Panc1 (cell line): ENCODE measurements at regions not wholly inside any gene's neighbourhood (a gene's known extent, or its start where the extent isn't known, plus 50 kb on each side); places are given as distances from the start of the nearest gene placed in this dataset.

Experiments
- ATAC-seq: fragments of 200-7000 bp; cut with Tn5 transposase; 2 replicates; pipeline ENCODE4 v1.9.1; 2020; ENCODE audit warnings: mild to moderate bottlenecking, moderate library complexity
- BruUV-seq: library from RNA; stranded (reverse); fragments of 400-500 nt; replicated peaks from 2 replicates; lab custom pipeline; 2021; lab: Mats Ljungman, UMichigan
- CTCF ChIA-PET: fragments of 300-600 bp; sonication (Branson Sonifier 250); formaldehyde crosslinking; loops from one replicate; lab custom pipeline; 2022; ENCODE audit warnings: antibody characterized with exemption; lab: Charles Lee
- POLR2A ChIA-PET: fragments of 300-600 bp; sonication (Branson Sonifier 250); formaldehyde crosslinking; loops from one replicate; lab custom pipeline; 2022; ENCODE audit warnings: antibody characterized with exemption; lab: Charles Lee
- DNase-seq: peaks from one replicate; pipeline ENCODE4 v3.0.0-alpha.2; 2010; ENCODE audit warnings: low read depth, low spot score
- H3K27ac ChIP-seq: 2 replicates; pipeline ENCODE4 v1.5.1; 2011; ENCODE audit warnings: mild to moderate bottlenecking, low read length, inconsistent platforms
- H3K27me3 ChIP-seq: fragments of 200-500 bp; sonication (Bioruptor generic); 2 replicates; pipeline ENCODE4 v1.6.0; 2014; ENCODE audit warnings: low read length, inconsistent platforms; ENCODE audit not compliant: control insufficient read depth, insufficient read depth
- H3K36me3 ChIP-seq: fragments of 200-500 bp; sonication (Bioruptor generic); 2 replicates; pipeline ENCODE4 v1.5.1; 2014; ENCODE audit warnings: inconsistent platforms, mild to moderate bottlenecking, low read length, moderate library complexity; ENCODE audit not compliant: control insufficient read depth, insufficient read depth
- H3K4me1 ChIP-seq: 2 replicates; pipeline ENCODE4 v1.5.1; 2011; ENCODE audit warnings: inconsistent platforms, mild to moderate bottlenecking, low read length, moderate library complexity; ENCODE audit not compliant: control insufficient read depth, insufficient read depth
- H3K4me3 ChIP-seq, 2 experiments: 2 replicates each; pipeline ENCODE4 v1.5.1; 2011 to 2012; ENCODE audit warnings: low read depth in 2 of 2, low read length in 2 of 2, mild to moderate bottlenecking in 2 of 2, inconsistent platforms in 1 of 2, moderate library complexity in 1 of 2
- H3K9me3 ChIP-seq: fragments of 200-500 bp; sonication (Bioruptor generic); 2 replicates; pipeline ENCODE4 v1.5.1; 2014; ENCODE audit warnings: low read depth, mild to moderate bottlenecking, inconsistent platforms, low read length, moderate library complexity; ENCODE audit not compliant: control insufficient read depth, insufficient read depth
- POLR2AphosphoS5 ChIP-seq: IDR thresholded peaks from 2 replicates; pipeline ENCODE4 v1.6.1; 2012; ENCODE audit warnings: mild to moderate bottlenecking, low read depth, low read length, moderate library complexity
- SIN3A ChIP-seq: IDR thresholded peaks from 2 replicates; pipeline ENCODE4 v1.6.1; 2012; ENCODE audit warnings: low read depth, mild to moderate bottlenecking, low read length, moderate library complexity, borderline replicate concordance; ENCODE audit not compliant: insufficient read depth
- TCF7L2 ChIP-seq: IDR thresholded peaks from 2 replicates; pipeline ENCODE4 v1.6.1; 2011; ENCODE audit warnings: mild to moderate bottlenecking, low read depth, low read length, inconsistent platforms
- in situ Hi-C: cut with HindIII; loops from 2 replicates; pipeline ENCODE4 v1.10.0; 2016; ENCODE audit warnings: low sequenced_read_pairs, low pct_unique_long_range_greater_than_20kb
- intact Hi-C: fragments of 100-400 bp; cut with micrococcal nuclease; formaldehyde crosslinking; loops from one replicate; pipeline ENCODE4 v1.10.0; 2022; ENCODE audit not compliant: unreplicated experiment
- TF ChIP-seq, protein P1 (sequence below), 2 experiments: IDR thresholded peaks; 2 replicates each; pipeline ENCODE4 v1.6.1; 2011 to 2012; ENCODE audit warnings: low read depth in 2 of 2, control low read depth in 1 of 2, low read length in 1 of 2, mild to moderate bottlenecking in 1 of 2, moderate library complexity in 1 of 2; ENCODE audit not compliant: insufficient read depth in 1 of 2
- TF ChIP-seq, protein P2 (sequence below): fragments of 450-650 bp; IDR thresholded peaks from 2 replicates; pipeline ENCODE4 v1.5.1; 2017; ENCODE audit warnings: mild to moderate bottlenecking

DNA sequence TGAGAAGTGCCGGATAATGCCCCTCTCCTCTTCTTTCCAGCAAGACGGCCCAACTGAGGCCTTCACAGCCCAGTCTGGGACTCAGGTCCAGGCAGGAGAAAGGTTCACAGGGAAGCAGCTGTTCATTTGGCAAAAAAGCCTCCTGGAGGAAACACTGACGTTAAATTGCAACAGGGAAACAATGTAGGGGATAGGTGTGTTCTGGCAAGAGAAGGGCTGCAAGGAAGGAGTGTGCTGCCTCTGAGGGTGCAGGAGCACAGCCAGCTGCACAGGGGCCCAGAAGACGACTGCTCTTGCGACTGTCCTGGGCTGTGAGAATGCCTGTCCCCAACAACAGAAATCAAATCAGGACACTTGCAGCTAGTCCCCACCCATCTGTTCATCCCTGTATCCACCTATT, 70.6 kb upstream of the PMEPA1 start:
- DNase-seq (no peak), ATAC-seq (no peak)
- H3K4me3 ChIP-seq: no peak overlapping the region
- intact Hi-C loops: no loop called here
- ChIA-PET CTCF (no interaction called here), POLR2A (no interaction called here)
- TF ChIP-seq, protein P1, sequence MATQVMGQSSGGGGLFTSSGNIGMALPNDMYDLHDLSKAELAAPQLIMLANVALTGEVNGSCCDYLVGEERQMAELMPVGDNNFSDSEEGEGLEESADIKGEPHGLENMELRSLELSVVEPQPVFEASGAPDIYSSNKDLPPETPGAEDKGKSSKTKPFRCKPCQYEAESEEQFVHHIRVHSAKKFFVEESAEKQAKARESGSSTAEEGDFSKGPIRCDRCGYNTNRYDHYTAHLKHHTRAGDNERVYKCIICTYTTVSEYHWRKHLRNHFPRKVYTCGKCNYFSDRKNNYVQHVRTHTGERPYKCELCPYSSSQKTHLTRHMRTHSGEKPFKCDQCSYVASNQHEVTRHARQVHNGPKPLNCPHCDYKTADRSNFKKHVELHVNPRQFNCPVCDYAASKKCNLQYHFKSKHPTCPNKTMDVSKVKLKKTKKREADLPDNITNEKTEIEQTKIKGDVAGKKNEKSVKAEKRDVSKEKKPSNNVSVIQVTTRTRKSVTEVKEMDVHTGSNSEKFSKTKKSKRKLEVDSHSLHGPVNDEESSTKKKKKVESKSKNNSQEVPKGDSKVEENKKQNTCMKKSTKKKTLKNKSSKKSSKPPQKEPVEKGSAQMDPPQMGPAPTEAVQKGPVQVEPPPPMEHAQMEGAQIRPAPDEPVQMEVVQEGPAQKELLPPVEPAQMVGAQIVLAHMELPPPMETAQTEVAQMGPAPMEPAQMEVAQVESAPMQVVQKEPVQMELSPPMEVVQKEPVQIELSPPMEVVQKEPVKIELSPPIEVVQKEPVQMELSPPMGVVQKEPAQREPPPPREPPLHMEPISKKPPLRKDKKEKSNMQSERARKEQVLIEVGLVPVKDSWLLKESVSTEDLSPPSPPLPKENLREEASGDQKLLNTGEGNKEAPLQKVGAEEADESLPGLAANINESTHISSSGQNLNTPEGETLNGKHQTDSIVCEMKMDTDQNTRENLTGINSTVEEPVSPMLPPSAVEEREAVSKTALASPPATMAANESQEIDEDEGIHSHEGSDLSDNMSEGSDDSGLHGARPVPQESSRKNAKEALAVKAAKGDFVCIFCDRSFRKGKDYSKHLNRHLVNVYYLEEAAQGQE (IDR thresholded peaks at IDR 0.05; ENCODE audit: insufficient read depth in 1 of 2, low read depth in 2 of 2, low read length in 1 of 2): no peak
- no peak for TF ChIP-seq SIN3A
- H3K36me3 ChIP-seq: no peaks in the 10 kb centered on the region
- H3K9me3 ChIP-seq: no peaks in the 10 kb centered on the region
- H3K4me1 ChIP-seq: no peaks in the 10 kb centered on the region
- no peak overlapping the region for H3K27ac ChIP-seq
- BruUV-seq: no TSS peak
- no peaks in the 10 kb centered on the region for H3K27me3 ChIP-seq
- in situ Hi-C loops: no loop called here

- no peak for TF ChIP-seq POLR2AphosphoS5
- TF ChIP-seq, protein P1 (IDR thresholded peaks at IDR 0.05; ENCODE audit: insufficient read depth in 1 of 2, low read depth in 2 of 2, low read length in 1 of 2): no peak
- no peak for TF ChIP-seq TCF7L2
- TF ChIP-seq, protein P2, sequence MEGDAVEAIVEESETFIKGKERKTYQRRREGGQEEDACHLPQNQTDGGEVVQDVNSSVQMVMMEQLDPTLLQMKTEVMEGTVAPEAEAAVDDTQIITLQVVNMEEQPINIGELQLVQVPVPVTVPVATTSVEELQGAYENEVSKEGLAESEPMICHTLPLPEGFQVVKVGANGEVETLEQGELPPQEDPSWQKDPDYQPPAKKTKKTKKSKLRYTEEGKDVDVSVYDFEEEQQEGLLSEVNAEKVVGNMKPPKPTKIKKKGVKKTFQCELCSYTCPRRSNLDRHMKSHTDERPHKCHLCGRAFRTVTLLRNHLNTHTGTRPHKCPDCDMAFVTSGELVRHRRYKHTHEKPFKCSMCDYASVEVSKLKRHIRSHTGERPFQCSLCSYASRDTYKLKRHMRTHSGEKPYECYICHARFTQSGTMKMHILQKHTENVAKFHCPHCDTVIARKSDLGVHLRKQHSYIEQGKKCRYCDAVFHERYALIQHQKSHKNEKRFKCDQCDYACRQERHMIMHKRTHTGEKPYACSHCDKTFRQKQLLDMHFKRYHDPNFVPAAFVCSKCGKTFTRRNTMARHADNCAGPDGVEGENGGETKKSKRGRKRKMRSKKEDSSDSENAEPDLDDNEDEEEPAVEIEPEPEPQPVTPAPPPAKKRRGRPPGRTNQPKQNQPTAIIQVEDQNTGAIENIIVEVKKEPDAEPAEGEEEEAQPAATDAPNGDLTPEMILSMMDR: no peak
- no peak for TF ChIP-seq SIN3A
- no TSS peak for BruUV-seq
- no peak overlapping the region for H3K27ac ChIP-seq
- no peak for DNase-seq
- ATAC-seq: no peak
- H3K27me3 ChIP-seq: no peaks in the 10 kb centered on the region
- no peaks in the 10 kb centered on the region for H3K9me3 ChIP-seq
- ChIA-PET CTCF (no interaction called here), POLR2A (no interaction called here)
- no peaks in the 10 kb centered on the region for H3K36me3 ChIP-seq
- intact Hi-C loops (no loop called here), in situ Hi-C loops (no loop called here)
- no peaks in the 10 kb centered on the region for H3K4me1 ChIP-seq
- no peak overlapping the region for H3K4me3 ChIP-seq
Observed at GRCh38 chr20:57779401-57780003, 69.7 kb upstream of the PMEPA1 start.
